Frontal cortex (tissue), 3 donors: ENCODE measurements at regions not wholly inside any gene's neighbourhood (a gene's known extent, or its start where the extent isn't known, plus 50 kb on each side); places are given as distances from the start of the nearest gene placed in this dataset.

ENCODE experiments used
- DNase-seq, 2 donors: peaks; one replicate each; pipeline ENCODE4 v3.0.0; 2012; ENCODE audit warnings: low spot score in 2 of 2
- FAIRE-seq: peaks from 2 replicates; lab custom pipeline; 2012; peaks lifted over from hg19 to GRCh38; lab: Jason Lieb, UNC
- donor health status: control.
- donor health status: control.
- donor health status: control.

GRCh38 chr10:10777279-10777678 is 240.4 kb upstream of the CELF2 start:
- FAIRE-seq (no peak), DNase-seq (no peak)

GRCh38 chr10:10777723-10778122 is 239.9 kb upstream of the CELF2 start:
- DNase-seq (no peak), FAIRE-seq (no peak)

- FAIRE-seq (no peak), DNase-seq (no peak)
Measured at GRCh38 chr10:10778959-10779358, 238.7 kb upstream of the CELF2 start.

- FAIRE-seq (no peak), DNase-seq (no peak)
Measured at GRCh38 chr10:10779511-10779910, 238.2 kb upstream of the CELF2 start.

- FAIRE-seq (no peak), DNase-seq (no peak)
Measured at GRCh38 chr10:10780746-10781145, 236.9 kb upstream of the CELF2 start.

- FAIRE-seq (no peak), DNase-seq (no peak)
Measured at GRCh38 chr10:10782603-10783002, 235.1 kb upstream of the CELF2 start.

- FAIRE-seq (no peak), DNase-seq (no peak)
Measured at GRCh38 chr10:10785627-10786026, 232.0 kb upstream of the CELF2 start.

GRCh38 chr10:10786109-10787090 is 231.3 kb upstream of the CELF2 start:
- FAIRE-seq (no peak), DNase-seq (no peak)

GRCh38 chr10:10787586-10787985 is 230.1 kb upstream of the CELF2 start:
- DNase-seq: no peak
- FAIRE-seq: no peak

GRCh38 chr10:10788761-10789160 is 228.9 kb upstream of the CELF2 start:
- DNase-seq (no peak), FAIRE-seq (no peak)

GRCh38 chr10:10791869-10792268 is 225.8 kb upstream of the CELF2 start:
- DNase-seq (no peak), FAIRE-seq (no peak)

GRCh38 chr10:10792681-10793080 is 225.0 kb upstream of the CELF2 start:
- DNase-seq: no peak
- no peak for FAIRE-seq

- FAIRE-seq (no peak), DNase-seq (no peak)
Measured at GRCh38 chr10:10794046-10794445, 223.6 kb upstream of the CELF2 start.

GRCh38 chr10:10794791-10795191 is 222.9 kb upstream of the CELF2 start:
- DNase-seq (no peak), FAIRE-seq (no peak)

GRCh38 chr10:10796061-10796773 is 221.5 kb upstream of the CELF2 start:
- FAIRE-seq: no peak
- no peak for DNase-seq

GRCh38 chr10:10796774-10797415 is 220.8 kb upstream of the CELF2 start:
- FAIRE-seq: no peak
- no peak for DNase-seq

- DNase-seq (no peak), FAIRE-seq (no peak)
Measured at GRCh38 chr10:10797513-10797912, 220.2 kb upstream of the CELF2 start.

- no peak for DNase-seq
- no peak for FAIRE-seq
Measured at GRCh38 chr10:10798102-10798863, 219.4 kb upstream of the CELF2 start.

GRCh38 chr10:10798864-10799192 is 218.8 kb upstream of the CELF2 start:
- no peak for DNase-seq
- no peak for FAIRE-seq

- no peak for FAIRE-seq
- no peak for DNase-seq
Measured at GRCh38 chr10:10800961-10801360, 216.7 kb upstream of the CELF2 start.
